GM12892 (cell line): ENCODE measurements at regions not wholly inside any gene's neighbourhood (a gene's known extent, or its start where the extent isn't known, plus 50 kb on each side); places are given as distances from the start of the nearest gene placed in this dataset.

Experiments used
- POLR2AphosphoS5 ChIP-seq: IDR thresholded peaks from 2 replicates; pipeline ENCODE4 v1.6.1; 2011; ENCODE audit warnings: low read depth, low read length, control low read depth
- TAF1 ChIP-seq: IDR thresholded peaks from 2 replicates; pipeline ENCODE4 v1.6.1; 2011; ENCODE audit warnings: low read depth, mild to moderate bottlenecking, control low read depth, low read length, borderline replicate concordance

DNA sequence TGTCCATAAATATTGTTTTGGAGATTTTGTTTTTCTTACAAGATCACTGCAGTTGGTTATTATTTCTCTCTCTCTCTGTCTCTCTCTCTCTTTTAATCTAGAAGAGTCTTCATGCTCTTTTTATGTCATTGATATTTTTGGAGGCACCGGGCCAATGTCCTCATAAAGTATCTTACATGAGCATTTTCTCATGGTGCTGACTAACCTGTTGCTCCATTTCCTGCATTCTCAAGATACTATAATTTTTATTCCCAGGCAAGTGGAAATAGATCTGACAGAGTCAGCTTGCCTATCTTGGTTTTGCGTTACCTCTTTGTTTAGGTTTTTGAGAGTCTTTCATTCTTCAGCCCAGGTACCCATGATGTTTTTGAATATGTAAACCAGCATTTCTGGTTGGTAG, 938.8 kb upstream of the FBXO33 start:
- TF ChIP-seq TAF1, result no peak
- no peak for TF ChIP-seq POLR2AphosphoS5
